PC-9 (cell line): ENCODE measurements at regions not wholly inside any gene's neighbourhood (a gene's known extent, or its start where the extent isn't known, plus 50 kb on each side); places are given as distances from the start of the nearest gene placed in this dataset.

Source experiments
- BruUV-seq: library from RNA; stranded (reverse); fragments of 400-500 nt; replicated peaks from 2 replicates; lab custom pipeline; 2021; lab: Mats Ljungman, UMichigan
- CTCF ChIA-PET: fragments of 300-600 bp; sonication (Branson Sonifier 250); formaldehyde crosslinking; loops from one replicate; lab custom pipeline; 2022; ENCODE audit warnings: antibody characterized with exemption; lab: Charles Lee
- POLR2A ChIA-PET: fragments of 300-600 bp; sonication (Branson Sonifier 250); formaldehyde crosslinking; loops from one replicate; lab custom pipeline; 2022; ENCODE audit warnings: antibody characterized with exemption; ENCODE audit not compliant: unreplicated experiment; lab: Charles Lee
- DNase-seq, 2 experiments: peaks; one replicate each; pipeline versions ENCODE4 v3.0.0 to v3.0.0-alpha.2; 2015 to 2022; ENCODE audit warnings: mixed read lengths in 1 of 2
- H2AFZ ChIP-seq: fragments of 200-600 bp; sonication (generic); 2 replicates; pipeline ENCODE4 v1.8.1; 2017; ENCODE audit warnings: antibody characterized with exemption
- H3F3A ChIP-seq: fragments of 200-600 bp; sonication (generic); 2 replicates; pipeline ENCODE4 v1.8.1; 2017; ENCODE audit warnings: antibody characterized with exemption, mild to moderate bottlenecking, low read depth; ENCODE audit not compliant: insufficient read depth
- H3K27ac ChIP-seq: fragments of 200-600 bp; sonication (generic); 2 replicates; pipeline ENCODE4 v1.6.1; 2016; ENCODE audit warnings: mixed run types
- H3K27me3 ChIP-seq: fragments of 200-600 bp; sonication (generic); 2 replicates; pipeline ENCODE4 v1.6.1; 2016; ENCODE audit warnings: low read depth, mixed run types; ENCODE audit not compliant: insufficient read depth
- H3K36me3 ChIP-seq: fragments of 200-600 bp; sonication (generic); 2 replicates; pipeline ENCODE4 v1.6.1; 2016; ENCODE audit warnings: low read depth, mixed run types
- H3K4me1 ChIP-seq: fragments of 200-600 bp; sonication (generic); replicated peaks from 2 replicates; pipeline ENCODE4 v1.6.1; 2016; ENCODE audit warnings: mixed run types; ENCODE audit not compliant: insufficient read depth
- H3K4me2 ChIP-seq: fragments of 200-600 bp; sonication (generic); 2 replicates; pipeline ENCODE4 v1.6.1; 2017; ENCODE audit warnings: mixed run types
- H3K4me3 ChIP-seq: fragments of 200-600 bp; sonication (generic); 2 replicates; pipeline ENCODE4 v1.6.1; 2016; ENCODE audit warnings: mixed run types
- H3K79me2 ChIP-seq: fragments of 200-600 bp; sonication (generic); 2 replicates; pipeline ENCODE4 v1.6.1; 2017; ENCODE audit warnings: low read depth, mixed run types
- H3K9me2 ChIP-seq: fragments of 200-600 bp; sonication (generic); 2 replicates; pipeline ENCODE4 v1.8.1; 2017; ENCODE audit warnings: mild to moderate bottlenecking; ENCODE audit not compliant: insufficient read depth
- H3K9me3 ChIP-seq: fragments of 200-600 bp; sonication (generic); 2 replicates; pipeline ENCODE4 v1.8.1; 2016; ENCODE audit warnings: low read depth; ENCODE audit not compliant: insufficient read depth
- H4K20me1 ChIP-seq: fragments of 200-600 bp; sonication (generic); 2 replicates; pipeline ENCODE4 v1.8.1; 2017; ENCODE audit not compliant: insufficient read depth
- CTCF ChIP-seq: fragments of 200-600 bp; sonication (generic); conservative IDR thresholded peaks from 2 replicates; pipeline ENCODE4 v1.6.1; 2017; ENCODE audit warnings: mixed run types, antibody characterized with exemption, mild to moderate bottlenecking, moderate library complexity
- EZH2 ChIP-seq: fragments of 200-600 bp; sonication (generic); IDR thresholded peaks from 2 replicates; pipeline ENCODE4 v1.8.0; 2017; ENCODE audit warnings: antibody characterized with exemption, low read depth
- intact Hi-C: fragments of 100-400 bp; cut with micrococcal nuclease; formaldehyde crosslinking; loops from one replicate; pipeline ENCODE4 v1.10.0; 2022; ENCODE audit not compliant: unreplicated experiment

- Histone ChIP-seq H4K20me1 (no peaks in the 10 kb centered on the region), H3F3A (no peaks in the 10 kb centered on the region), H3K4me3 (no peak overlapping the region), H3K4me1 (no peaks in the 10 kb centered on the region), H3K36me3 (no peaks in the 10 kb centered on the region), H3K27me3 (no peaks in the 10 kb centered on the region), H3K9me3 (no peaks in the 10 kb centered on the region), H3K79me2 (no peaks in the 10 kb centered on the region), H3K9me2 (no peaks in the 10 kb centered on the region), H2AFZ (no peak overlapping the region), H3K27ac (no peak overlapping the region), H3K4me2 (no peak overlapping the region)
- no peak for TF ChIP-seq CTCF
- no peak for TF ChIP-seq EZH2
- DNase-seq = peak in 1 of 2 experiments; percentile 24
- ChIA-PET CTCF (no interaction called here), POLR2A (no interaction called here)
- intact Hi-C loops = no loop called here
- BruUV-seq = no TSS peak
Observed at GRCh38 chr11:112345166-112345565, 84.5 kb upstream of the PLET1 start.

- BruUV-seq = no TSS peak
- no peaks in the 10 kb centered on the region for H3K4me1 ChIP-seq
- H2AFZ ChIP-seq = no peak overlapping the region
- no peaks in the 10 kb centered on the region for H3K9me3 ChIP-seq
- POLR2A ChIA-PET = no interaction called here
- CTCF ChIA-PET = no interaction called here
- H3K27me3 ChIP-seq = no peaks in the 10 kb centered on the region
- H3F3A ChIP-seq = no peaks in the 10 kb centered on the region
- no peaks in the 10 kb centered on the region for H3K9me2 ChIP-seq
- DNase-seq = peak in 1 of 2 experiments; percentile 8
- no peaks in the 10 kb centered on the region for H3K36me3 ChIP-seq
- no peaks in the 10 kb centered on the region for H4K20me1 ChIP-seq
- H3K79me2 ChIP-seq = no peaks in the 10 kb centered on the region
- intact Hi-C loops = no loop called here
- no peak overlapping the region for H3K27ac ChIP-seq
- no peak overlapping the region for H3K4me2 ChIP-seq
- no peak overlapping the region for H3K4me3 ChIP-seq
- TF ChIP-seq CTCF = no peak; the same call in 1 of the 2 replicates
- TF ChIP-seq EZH2 = no peak
Observed at GRCh38 chr11:112345706-112346105, 85.0 kb upstream of the PLET1 start.

- intact Hi-C loops = no loop called here
- BruUV-seq = no TSS peak
- POLR2A ChIA-PET = no interaction called here
Observed at GRCh38 chr11:112346586-112346985, 85.9 kb upstream of the PLET1 start.

More at GRCh38 chr11:112346586-112346985, 85.9 kb upstream of the PLET1 start:
- Histone ChIP-seq H3K4me1 (no peaks in the 10 kb centered on the region), H3K4me3 (no peak overlapping the region), H3K27me3 (no peaks in the 10 kb centered on the region), H3K4me2 (no peak overlapping the region), H3K27ac (no peak overlapping the region), H3K36me3 (no peaks in the 10 kb centered on the region), H3K9me2 (no peaks in the 10 kb centered on the region), H3K9me3 (no peaks in the 10 kb centered on the region), H3K79me2 (no peaks in the 10 kb centered on the region), H3F3A (no peaks in the 10 kb centered on the region), H2AFZ (no peak overlapping the region), H4K20me1 (no peaks in the 10 kb centered on the region)
- TF ChIP-seq EZH2 (no peak), CTCF (no peak)
- DNase-seq = peak in 1 of 2 experiments; percentile 13
- CTCF ChIA-PET = no interaction called here
